GM19467 (cell line): ENCODE measurements at regions not wholly inside any gene's neighbourhood (a gene's known extent, or its start where the extent isn't known, plus 50 kb on each side); places are given as distances from the start of the nearest gene placed in this dataset.
"Not testable (repeated sequence)": the region's sequence is repeated elsewhere in the genome, so short reads cannot be mapped to it uniquely, and the experiment has no call there.

Experiments used
- ATAC-seq: cut with Tn5 transposase; IDR thresholded peaks from one replicate; pipeline ENCODE4 v1.9.1; 2021; ENCODE audit warnings: mild to moderate bottlenecking, moderate library complexity; ENCODE audit not compliant: unreplicated experiment

DNA sequence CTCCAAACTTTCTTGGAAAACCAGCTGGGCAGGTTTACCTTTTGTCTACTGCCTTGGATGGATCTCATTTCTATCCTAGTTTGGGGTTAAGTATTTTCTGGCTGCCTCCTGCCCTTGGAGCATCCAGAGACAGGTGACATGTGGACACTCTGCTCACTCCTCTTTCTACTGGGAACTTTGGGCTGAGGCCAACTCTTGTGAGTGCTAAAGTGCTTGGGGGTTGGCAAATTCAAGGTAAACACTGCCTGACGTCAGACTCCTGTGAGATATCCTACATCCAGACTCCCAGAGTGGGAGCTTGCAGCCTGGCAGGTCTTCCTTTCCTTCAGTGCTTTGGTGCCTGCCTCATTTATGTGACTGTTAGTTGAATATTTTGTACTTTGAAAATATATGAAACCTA is 388.1 kb downstream of the KCNRG start:
- ATAC-seq: no peak

DNA sequence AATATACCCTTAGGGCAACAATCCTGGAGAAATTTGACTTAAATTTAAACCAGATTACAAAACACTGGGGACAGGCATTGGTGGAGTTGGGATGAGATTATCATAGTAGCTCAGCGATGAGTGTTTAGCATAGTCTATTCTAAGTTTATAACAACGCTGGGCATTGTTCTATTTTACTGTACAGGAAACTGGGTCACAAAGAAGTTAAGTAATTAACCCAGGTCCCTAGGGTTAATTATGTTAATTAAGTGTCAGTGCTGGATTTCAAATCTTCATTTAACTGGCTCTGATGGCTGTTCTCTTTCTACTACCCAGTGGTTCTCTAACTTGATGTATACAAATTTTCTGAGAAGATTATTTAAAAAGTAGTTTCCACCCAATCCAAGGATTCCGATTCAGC is 388.9 kb downstream of the KCNRG start:
- ATAC-seq: no peak

DNA sequence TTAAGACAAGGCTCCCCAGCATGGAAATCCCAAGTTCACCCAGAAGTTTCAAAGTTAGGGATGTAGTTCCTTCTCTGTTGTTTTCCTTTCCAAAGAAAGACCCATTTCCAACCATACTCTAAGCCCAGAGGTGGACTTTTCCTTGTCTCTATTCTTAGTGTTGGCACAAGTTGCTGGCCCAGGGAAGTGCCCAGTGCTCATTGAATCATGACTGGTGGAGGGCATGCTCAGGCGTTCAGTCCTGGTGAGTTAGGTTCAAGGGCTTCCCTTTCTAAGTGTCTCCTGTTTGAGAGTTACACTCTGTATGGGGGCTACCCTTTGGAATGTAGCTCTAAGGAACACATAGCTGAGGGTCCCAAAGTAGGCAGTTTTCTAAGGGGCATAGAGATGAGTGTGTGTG is 389.5 kb downstream of the KCNRG start:
- ATAC-seq: no peak

DNA sequence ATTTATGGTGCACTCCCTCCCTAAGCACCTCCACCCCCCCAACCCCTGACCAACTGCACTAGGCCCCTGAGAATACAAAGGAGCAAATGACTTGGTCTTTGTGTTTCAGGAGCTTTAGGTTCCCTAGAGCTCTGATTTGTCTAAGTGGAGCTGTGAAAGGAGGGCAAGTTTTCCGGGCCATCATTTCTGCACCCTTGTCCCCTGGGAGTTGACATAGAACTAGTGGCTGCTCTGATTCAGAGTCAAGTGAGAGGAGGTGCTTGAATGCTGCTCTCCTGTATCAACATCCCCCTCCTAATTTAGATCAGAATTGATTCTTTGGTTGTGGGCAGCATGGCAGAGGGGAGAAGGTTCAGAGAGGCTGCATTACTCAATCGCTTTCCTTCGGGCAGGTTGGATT is 391.6 kb downstream of the KCNRG start:
- ATAC-seq: no peak

DNA sequence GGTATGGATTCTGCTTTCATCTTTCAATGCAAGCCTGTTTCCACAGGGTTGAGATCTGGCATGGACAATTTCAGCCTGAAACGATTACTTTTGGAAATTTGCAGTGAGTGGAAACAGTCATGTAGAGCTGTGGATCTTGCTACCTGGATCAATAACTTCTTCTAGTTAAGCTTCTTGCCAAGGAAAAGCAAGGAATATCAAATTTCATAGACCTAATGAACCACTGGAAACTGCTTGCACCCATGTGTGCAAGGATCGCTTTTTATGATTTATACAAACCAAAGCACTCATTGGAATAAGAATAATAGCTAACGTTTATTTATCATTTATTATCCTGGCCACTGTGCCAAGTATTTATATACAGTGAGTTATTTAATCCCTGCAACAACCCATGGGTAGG is 392.8 kb downstream of the KCNRG start:
- ATAC-seq: no peak

DNA sequence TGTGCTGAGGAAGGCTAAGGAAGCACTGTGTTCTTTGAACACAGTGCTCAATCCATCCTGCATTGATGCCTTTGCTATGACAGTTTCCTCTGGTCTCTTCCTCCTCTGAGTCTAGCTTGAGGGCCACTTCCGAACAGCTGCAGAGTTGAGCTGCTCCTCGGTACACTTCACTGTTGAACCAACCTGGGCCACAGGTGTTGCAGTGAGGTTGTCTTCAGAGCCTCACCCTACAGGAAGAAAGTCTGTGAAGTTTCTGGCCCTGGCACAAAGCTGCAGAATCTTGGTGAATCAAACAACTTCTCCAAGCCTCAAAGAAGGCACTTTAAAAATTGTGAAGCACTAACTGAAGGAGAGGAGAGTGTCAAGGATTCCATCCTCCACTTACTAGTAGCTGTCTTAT is 394.0 kb downstream of the KCNRG start:
- no peak for ATAC-seq

DNA sequence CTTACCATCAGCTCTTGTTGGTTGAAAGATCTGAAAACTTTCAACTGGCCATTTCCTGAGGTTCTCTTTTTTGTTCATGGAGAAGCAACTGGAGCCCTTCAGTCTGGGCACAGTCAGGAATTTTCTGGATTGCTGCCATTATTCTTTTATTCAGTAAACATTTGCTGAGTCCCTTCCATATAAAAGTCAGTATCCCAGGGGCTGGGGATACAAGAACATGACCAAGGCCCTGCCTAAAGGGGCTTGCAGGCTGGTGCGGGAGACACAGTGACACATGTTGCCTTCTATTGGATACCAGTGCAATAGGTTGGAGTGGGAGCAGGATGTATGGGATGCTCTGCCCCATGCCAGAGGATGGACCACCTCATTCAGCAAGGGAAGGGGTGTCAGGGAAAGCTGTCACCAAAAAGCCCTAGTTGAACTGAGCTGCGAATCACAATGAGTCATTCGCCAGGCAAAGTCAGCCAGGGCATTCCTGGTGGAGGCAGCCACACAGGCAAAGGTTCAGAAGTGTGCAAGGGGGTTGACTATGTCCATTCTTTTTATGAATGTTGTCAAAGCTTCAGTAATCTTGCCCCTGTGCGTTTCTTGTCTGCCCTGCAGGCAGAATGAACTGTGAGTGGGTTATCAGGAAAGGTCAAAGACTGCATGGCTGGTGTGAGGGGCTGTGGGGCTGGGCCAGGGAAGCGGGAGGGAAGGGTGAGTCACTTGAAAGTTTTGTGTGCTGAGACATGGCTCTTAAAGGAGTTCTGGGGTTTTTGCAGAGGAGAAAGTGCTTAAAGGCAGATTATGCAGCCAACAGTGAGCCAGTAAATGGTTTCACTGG is 395.9 kb downstream of the KCNRG start:
- ATAC-seq: no peak

DNA sequence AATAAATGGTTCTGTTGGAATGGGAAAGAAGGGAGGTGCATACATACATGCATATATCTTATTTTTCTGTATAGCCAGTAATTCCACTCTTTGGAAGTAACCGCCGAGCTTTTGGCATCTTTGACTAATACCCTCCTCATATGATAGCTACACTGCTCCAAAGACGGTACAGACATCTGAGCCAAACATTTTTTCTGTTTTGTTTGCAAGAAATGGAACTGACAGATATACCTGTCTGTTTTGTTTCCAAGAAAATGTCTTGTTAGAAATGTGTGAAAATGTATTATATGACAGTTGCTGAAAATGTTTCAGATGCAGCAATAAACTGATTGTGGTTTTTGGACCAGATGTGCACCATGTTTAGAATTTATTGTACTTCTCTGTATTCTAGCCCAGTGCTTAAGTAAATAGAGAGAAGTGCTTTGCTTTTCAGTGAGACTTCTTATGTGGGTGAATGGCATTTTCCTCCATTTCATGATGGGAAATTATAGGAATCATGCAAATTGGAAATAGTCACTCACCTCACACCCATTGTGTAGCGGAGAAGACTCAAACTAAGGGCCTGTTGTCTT is 396.9 kb downstream of the KCNRG start:
- no peak for ATAC-seq

DNA sequence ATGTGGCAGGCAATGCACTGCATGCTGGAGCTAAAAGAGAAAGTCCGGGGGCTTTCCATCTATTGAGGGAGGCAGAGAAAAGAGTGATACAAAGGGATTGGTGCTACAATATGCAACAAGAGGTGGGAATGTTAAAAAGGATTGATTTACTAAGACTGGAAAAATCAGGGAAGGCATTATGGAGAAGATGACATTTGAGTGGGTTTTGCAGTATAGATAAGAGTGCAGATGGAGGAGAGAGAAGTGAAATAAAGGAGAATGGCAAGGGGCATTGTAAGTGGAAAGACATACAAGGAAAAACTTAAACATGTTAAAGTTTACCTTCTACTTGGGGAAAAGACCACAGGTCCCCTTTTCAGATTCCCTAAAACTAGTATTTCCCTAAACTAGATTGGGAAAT is 399.4 kb downstream of the KCNRG start:
- no peak for ATAC-seq

DNA sequence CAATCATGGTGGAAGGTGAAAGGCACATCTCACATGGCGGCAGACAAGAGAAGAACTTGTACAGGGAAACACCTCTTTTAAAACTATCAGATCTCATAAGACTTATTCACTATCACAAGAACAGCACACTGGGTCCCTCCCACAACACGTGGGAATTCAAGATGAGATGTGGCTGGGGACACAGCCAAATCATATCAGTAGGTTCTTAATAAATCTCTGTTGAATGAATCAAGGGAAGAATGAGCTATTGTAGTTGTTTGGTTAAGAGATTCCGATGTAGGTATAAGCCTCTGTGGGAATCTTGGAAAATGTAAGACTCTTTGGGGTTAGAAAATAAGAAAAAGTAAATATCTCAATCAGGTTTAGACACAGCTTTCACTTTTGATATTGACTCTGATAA is 400.2 kb downstream of the KCNRG start:
- no peak for ATAC-seq

DNA sequence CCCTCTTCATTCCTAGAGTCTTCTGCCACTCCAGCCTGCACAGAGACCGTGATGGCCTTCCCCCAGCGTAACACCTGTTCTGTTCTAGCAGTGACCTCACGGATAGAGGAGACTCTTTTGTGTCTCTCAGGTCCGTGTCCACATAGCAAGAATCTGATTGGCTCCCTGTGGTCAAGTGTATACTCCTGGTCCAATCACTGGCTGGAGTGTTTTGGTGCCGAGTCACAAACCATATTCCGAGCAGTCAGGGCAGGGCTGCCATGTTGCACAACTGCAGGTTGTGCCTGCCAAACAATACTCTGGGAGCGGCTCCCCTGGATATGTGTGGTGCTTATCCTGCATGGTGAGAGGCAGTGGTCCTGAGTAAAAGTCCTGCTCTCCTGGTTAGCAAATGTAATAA is 402.4 kb downstream of the KCNRG start:
- ATAC-seq: no peak

DNA sequence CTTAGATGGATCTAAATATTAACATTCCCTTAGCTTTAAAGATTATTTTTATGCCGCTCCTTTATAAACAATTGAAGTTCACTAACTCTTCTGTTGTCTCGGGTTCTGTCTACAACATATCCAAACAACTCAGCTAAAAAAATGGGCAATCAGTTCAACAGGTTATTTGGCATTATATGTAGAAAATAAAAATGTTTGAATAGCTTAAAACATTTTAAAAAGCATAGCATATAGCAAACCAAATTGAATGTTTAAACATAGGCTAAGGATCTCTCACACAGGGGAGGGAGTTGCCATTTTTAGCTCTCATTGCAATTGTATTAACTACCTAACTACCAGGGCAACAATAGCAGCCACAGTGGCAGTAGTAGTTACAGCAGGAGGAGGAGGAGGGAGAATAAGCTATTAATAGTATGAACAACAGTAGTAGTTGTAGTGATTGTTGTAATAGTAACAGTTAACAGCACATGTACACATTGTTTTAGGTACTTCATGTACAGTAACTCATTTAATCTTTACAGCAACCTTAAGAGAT is 404.2 kb downstream of the KCNRG start:
- no peak for ATAC-seq

DNA sequence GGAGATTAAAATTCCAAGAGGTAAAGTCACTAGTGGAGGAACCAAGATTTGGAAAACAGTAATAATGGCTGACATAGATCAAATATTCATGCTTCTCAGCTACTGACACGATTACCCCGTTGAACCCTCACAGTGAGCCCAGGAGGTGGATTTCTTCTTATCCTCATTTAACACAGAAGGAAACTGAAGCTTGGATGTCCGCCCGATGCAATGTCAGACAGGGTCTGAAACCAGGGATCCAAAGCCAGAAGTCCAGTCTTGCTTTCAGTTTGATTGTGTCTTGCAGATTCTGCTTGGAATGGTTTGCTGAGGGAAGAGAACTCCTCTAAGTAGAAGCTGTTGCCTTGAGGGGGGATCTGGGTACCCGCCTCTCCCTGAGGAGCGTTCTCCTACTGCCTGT is 404.7 kb downstream of the KCNRG start:
- no peak for ATAC-seq

DNA sequence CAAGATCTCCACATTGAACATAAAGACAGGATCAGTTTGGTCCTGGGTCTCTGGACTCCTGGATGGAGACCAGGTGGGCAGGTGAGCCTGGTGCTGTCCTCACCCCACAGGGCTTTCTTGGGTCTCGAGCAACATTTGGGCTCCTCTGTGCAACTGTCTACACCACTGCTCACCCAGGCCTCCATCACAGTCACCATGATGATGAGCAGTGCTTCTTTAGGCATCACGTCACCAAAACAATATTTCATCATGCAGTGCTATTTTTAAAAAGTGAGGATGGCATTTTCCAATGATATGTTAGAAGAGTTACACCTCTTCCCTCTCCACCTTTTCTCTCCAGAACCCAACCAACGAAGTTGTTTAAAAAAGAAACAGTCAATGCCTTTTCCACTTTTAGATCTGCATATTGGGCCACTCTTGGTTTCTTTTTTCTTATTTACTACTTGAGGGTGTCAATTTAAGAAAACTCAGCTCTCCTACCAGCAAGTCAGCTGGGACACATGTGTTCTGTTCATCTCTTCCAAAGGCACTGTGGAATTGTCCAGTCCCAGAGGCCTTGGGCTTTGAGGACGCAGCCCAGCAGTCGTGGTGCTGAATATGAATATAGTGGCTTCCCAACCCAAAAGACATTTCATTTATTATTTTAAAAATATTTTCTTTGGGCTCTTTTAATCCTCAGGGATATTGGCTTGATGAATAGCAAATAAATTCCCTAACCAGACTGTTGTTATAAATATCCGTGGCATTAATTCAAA is 405.7 kb downstream of the KCNRG start:
- ATAC-seq: no peak

DNA sequence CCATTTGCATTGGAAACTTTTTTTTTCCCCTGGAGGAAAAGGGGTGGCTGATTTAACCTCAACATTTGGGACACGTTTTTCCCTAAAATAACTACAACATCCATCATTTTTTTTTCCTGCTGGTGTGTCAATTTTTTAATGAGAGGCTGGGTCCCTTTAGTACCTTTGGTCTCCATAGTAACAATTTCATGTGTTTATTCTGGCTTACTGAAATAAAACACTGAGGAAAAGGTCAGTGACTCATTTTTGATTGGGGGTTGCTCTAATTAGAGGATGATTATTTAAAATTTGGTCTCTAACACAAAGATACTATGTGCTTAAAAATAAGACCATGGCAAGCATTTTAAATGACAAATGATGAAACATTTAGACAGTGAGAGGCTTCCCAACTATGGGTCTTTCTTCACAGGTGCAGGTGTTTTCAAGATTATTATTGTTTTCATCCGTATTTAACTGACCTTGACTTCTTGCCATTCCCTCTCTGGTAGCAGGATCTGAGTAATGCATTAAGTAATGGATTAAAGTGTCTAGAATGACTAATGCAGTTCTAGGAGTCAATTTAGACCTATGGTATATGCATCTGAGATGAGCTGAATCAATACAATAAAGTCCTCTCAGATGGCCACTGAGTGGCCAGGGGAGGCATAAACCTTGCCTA is 406.4 kb downstream of the KCNRG start:
- ATAC-seq: no peak

DNA sequence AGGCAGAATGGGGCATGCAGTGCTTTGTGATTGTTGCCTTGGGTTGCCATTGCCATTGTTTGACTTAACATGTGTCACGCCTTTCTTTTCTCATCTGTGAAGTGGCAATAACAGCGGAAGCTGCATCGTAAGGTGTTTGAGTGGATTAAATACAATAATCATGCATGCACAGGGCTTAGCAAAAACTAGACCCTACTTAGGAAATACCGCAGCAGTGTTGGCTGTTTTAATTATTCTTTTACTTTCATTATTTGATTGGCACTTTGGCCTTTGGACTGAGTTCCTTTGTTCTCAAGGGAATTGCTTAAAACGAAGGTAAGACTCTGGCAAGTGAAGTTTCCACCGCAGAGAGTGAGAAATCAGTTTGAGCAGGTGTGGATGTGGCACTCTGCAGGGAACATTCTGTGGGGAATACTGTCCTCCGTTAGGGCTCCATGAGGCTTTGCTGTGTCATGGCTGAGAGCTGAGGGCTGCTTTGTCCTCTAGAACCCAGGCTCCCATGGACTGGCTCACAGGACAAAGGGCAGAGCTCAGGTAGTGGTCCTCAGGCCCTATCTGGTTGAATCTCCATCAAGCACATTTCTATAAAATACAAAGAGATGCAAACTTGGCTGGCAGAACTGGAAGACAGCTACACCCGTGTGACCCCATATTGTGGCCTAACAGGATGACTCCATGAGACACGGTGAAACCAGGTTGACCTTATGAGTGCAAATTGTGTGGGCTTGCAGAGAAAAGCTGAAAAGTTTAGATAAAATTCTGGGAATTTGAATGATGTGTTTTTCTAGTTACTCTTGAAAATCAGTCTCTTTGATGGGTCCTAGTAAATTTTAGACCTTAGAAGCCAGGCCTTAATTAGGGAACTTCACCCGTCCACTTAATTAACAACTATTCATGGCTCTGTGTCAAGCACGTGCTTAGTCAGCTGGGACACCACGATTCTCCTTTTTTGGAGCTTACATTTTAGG is 407.2 kb downstream of the KCNRG start:
- ATAC-seq: no peak

DNA sequence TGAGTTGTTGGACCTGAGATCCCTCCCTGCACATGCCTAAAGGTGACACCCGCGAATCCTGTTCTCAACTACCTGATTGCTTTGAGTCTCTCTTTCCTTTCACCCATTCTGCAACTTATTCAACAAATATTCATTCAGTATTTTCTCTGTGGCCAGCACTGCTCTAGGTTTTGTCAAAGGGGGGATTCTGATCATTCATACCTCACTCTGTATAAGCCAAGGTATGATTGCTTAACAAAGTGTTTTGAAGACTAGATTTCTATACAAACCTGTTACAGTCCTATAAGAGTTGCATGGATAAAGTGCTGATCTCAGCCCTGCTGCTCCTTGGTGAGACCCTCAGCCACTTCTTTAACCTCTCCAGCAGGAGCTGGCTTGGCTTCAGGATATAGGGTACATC is 409.7 kb downstream of the KCNRG start:
- ATAC-seq: no peak

DNA sequence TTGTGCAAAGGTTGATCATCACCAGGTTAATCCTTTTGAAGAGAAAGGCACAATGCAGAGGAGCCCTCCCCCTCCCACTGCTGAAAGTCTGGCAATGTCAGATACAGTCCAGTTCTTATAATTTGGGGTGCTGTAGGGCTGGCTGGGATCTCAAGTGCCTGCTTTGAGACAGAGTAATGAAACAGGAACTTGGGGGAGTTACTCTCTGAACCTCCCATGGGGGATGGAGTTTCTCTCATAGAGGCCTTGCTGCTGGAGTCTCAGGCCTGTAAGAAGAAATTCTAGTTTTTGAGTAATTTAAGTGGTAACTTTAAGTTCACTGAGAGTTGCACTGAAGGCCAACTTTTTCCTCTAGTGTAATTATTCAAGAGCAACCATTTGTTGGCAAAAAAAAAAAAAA is 410.5 kb downstream of the KCNRG start:
- ATAC-seq: no peak

DNA sequence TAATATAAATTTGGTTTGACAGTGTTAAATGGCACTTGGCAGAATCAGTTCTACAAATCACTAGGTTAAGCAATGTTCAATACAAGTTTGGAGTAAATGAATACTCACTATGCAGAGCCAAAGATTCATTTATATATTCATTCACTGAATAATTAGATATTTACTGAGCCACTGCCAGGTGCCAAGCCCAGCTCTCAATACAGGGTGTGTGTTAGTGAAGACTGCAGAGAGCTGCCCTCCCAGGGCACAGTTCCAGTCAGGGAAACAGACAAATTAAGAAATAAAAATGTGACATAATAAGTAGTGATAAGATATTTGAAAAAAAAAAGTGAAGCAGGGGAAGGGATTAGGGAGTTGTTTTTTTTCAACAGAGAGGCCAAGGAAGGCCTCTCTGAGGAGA is 411.7 kb downstream of the KCNRG start:
- no peak for ATAC-seq

DNA sequence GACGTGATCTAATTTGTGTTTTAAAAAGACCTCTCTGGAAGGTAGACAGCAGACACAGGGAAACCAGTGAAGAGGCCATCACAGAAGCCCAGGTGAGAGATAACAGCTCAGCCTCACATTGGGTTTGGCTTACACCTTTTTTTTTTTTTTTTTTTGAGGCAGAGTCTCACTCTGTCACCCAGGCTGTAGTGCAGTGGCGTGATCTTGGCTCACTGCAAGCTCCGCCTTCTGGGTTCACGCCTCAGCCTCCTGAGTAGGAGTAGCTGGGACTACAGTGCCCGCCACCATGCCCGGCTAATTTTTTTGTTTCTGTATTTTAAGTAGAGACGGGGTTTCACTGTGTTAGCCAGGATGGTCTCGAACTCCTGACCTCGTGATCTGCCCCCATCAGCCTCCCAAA is 412.3 kb downstream of the KCNRG start:
- ATAC-seq: not testable (repeated sequence)
